ENCODE measurements at regions not wholly inside any gene's neighbourhood (a gene's known extent, or its start where the extent isn't known, plus 50 kb on each side); places are given as distances from the start of the nearest gene placed in this dataset.

DNA sequence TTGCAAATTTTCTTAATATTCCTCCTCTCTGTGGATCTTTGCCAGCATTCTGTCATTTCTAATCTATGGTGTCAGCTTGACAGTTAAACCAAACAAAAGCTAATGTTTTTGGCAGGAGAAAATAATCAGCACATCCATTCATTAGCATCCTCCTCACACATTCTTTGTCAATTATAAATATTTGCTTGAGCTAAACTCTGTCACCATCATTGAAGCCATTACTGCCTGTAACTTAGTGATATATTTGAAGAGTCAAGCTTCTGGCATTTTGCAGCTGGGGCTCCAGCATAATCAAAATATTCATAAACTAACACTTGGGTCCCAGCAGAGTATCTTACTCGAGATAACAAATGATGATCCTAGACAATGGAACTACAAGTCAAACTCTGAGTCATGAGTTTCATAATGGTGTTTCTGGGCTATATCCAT lies 126.1 kb downstream of the EIF4E start:
- H4K91ac ChIP-seq (ENCODE audit: insufficient read depth, low read depth, low read length) = no peak overlapping the region
- H3K18ac ChIP-seq (ENCODE audit: low read depth, low read length) = no peak overlapping the region
- no peaks in the 10 kb centered on the region for H3K79me1 ChIP-seq (ENCODE audit: low read depth in 1 of 2, low read length in 2 of 2)
- WGBS, 2 experiments (ENCODE audit: extremely low coverage in 2 of 2, insufficient read length in 1 of 2) = no CpG with 5 or more reads among the region's 1 CpG
- in situ Hi-C loops (cut with MboI; ENCODE audit: low sequenced_read_pairs) = no loop called here
- H3K9me1 ChIP-seq (ENCODE audit: insufficient read depth, low read length) = no peaks in the 10 kb centered on the region
- no peak overlapping the region for H2BK5ac ChIP-seq (ENCODE audit: low read depth, low read length, poor library complexity, severe bottlenecking)
- DNase-seq (peak; percentile 8), ATAC-seq (ENCODE audit: low read depth) (no peak; the same call in 1 of the 2 replicates)
- no peak overlapping the region for H4K5ac ChIP-seq (ENCODE audit: low read depth, low read length)
- H3K36me3 ChIP-seq (ENCODE audit: control insufficient read depth, insufficient read depth, low read length) = no peaks in the 10 kb centered on the region
- dilution Hi-C loops (cut with HindIII; ENCODE audit: low sequenced_read_pairs, unreplicated experiment) = no loop called here
- H3K27ac ChIP-seq (ENCODE audit: insufficient read depth, low read length) = no peak overlapping the region
- H3K14ac ChIP-seq (replicated peaks; ENCODE audit: low read depth, low read length) = no peak overlapping the region
- no peak overlapping the region for H2AK9ac ChIP-seq (replicated peaks; ENCODE audit: low read depth, low read length, poor library complexity)
- no peak overlapping the region for H4K8ac ChIP-seq (ENCODE audit: low read depth in 2 of 2, low read length in 2 of 2)
- H2BK15ac ChIP-seq (ENCODE audit: low read depth, low read length) = no peak overlapping the region
- no peaks in the 10 kb centered on the region for H4K20me1 ChIP-seq (ENCODE audit: insufficient read depth, low read length)
- no peak overlapping the region for H2AFZ ChIP-seq (replicated peaks; ENCODE audit: low read length, poor library complexity)
- CTCF ChIA-PET = no interaction called here
- H2AK5ac ChIP-seq (ENCODE audit: low read depth, low read length) = no peak overlapping the region
- H3K4me1 ChIP-seq (ENCODE audit: control insufficient read depth, insufficient read depth, low read length) = no peaks in the 10 kb centered on the region
- intact Hi-C loops (cut with micrococcal nuclease) = no loop called here
- no peak overlapping the region for H3K4me3 ChIP-seq (ENCODE audit: insufficient read depth, low read depth, low read length)
- BruUV-seq (replicated peaks) = no TSS peak
- H3K9ac ChIP-seq (ENCODE audit: low read depth, low read length) = no peak overlapping the region
- H3K27me3 ChIP-seq (ENCODE audit: control insufficient read depth, insufficient read depth, low read length) = peaks cover 7% of the 10 kb centered on the region
- no peak overlapping the region for H3K23ac ChIP-seq (ENCODE audit: low read depth, low read length)
- H3K9me3 ChIP-seq (ENCODE audit: control insufficient read depth, insufficient read depth, low read length) = no peaks in the 10 kb centered on the region
- H2BK20ac ChIP-seq (ENCODE audit: low read depth, low read length) = no peak overlapping the region
- H3K56ac ChIP-seq (ENCODE audit: extremely low read depth, insufficient read depth, low read length) = no peak overlapping the region
- TF ChIP-seq RAD21 (IDR thresholded peaks at IDR 0.05; ENCODE audit: low read length) (no peak), NFE2L2 (IDR thresholded peaks at IDR 0.05; ENCODE audit: low read depth, low read length) (no peak), MAZ (IDR thresholded peaks at IDR 0.05; ENCODE audit: borderline replicate concordance, low read depth, low read length) (no peak), POLR2A (IDR thresholded peaks at IDR 0.05; ENCODE audit: low read depth, low read length) (no peak), CEBPB (IDR thresholded peaks at IDR 0.05; ENCODE audit: low read depth, low read length) (no peak), CHD1 (IDR thresholded peaks at IDR 0.05; ENCODE audit: low read depth, low read length) (no peak), MXI1 (IDR thresholded peaks at IDR 0.05; ENCODE audit: borderline replicate concordance, low read depth, low read length) (no peak), RFX5 (IDR thresholded peaks at IDR 0.05; ENCODE audit: low read depth, low read length) (no peak), RCOR1 (IDR thresholded peaks at IDR 0.05; ENCODE audit: insufficient replicate concordance, low read length) (no peak), MAFK (IDR thresholded peaks at IDR 0.05; ENCODE audit: low read depth, low read length) (no peak), BHLHE40 (IDR thresholded peaks at IDR 0.05; ENCODE audit: low read depth, low read length) (no peak), FOS (IDR thresholded peaks at IDR 0.05; ENCODE audit: low read depth, low read length) (no peak), SMC3 (IDR thresholded peaks at IDR 0.05; ENCODE audit: low read depth, low read length) (no peak)
- TF ChIP-seq, protein P1, sequence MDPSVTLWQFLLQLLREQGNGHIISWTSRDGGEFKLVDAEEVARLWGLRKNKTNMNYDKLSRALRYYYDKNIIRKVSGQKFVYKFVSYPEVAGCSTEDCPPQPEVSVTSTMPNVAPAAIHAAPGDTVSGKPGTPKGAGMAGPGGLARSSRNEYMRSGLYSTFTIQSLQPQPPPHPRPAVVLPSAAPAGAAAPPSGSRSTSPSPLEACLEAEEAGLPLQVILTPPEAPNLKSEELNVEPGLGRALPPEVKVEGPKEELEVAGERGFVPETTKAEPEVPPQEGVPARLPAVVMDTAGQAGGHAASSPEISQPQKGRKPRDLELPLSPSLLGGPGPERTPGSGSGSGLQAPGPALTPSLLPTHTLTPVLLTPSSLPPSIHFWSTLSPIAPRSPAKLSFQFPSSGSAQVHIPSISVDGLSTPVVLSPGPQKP (IDR thresholded peaks at IDR 0.05; ENCODE audit: borderline replicate concordance, low read depth, low read length) = no peak
- TF ChIP-seq, protein P2, sequence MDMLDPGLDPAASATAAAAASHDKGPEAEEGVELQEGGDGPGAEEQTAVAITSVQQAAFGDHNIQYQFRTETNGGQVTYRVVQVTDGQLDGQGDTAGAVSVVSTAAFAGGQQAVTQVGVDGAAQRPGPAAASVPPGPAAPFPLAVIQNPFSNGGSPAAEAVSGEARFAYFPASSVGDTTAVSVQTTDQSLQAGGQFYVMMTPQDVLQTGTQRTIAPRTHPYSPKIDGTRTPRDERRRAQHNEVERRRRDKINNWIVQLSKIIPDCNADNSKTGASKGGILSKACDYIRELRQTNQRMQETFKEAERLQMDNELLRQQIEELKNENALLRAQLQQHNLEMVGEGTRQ (IDR thresholded peaks at IDR 0.05; ENCODE audit: low read depth, low read length) = no peak
- TF ChIP-seq, protein P3, sequence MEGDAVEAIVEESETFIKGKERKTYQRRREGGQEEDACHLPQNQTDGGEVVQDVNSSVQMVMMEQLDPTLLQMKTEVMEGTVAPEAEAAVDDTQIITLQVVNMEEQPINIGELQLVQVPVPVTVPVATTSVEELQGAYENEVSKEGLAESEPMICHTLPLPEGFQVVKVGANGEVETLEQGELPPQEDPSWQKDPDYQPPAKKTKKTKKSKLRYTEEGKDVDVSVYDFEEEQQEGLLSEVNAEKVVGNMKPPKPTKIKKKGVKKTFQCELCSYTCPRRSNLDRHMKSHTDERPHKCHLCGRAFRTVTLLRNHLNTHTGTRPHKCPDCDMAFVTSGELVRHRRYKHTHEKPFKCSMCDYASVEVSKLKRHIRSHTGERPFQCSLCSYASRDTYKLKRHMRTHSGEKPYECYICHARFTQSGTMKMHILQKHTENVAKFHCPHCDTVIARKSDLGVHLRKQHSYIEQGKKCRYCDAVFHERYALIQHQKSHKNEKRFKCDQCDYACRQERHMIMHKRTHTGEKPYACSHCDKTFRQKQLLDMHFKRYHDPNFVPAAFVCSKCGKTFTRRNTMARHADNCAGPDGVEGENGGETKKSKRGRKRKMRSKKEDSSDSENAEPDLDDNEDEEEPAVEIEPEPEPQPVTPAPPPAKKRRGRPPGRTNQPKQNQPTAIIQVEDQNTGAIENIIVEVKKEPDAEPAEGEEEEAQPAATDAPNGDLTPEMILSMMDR (conservative IDR thresholded peaks at IDR 0.05; ENCODE audit: low read depth, low read length) = no peak
- no peak overlapping the region for H2BK120ac ChIP-seq (ENCODE audit: low read depth, low read length)
- H3K4me2 ChIP-seq (ENCODE audit: low read depth, low read length) = no peak overlapping the region
- POLR2A ChIA-PET (ENCODE audit: unreplicated experiment) = no interaction called here
- no peak overlapping the region for H3K4ac ChIP-seq (ENCODE audit: low read depth, low read length)
